ENCODE measurements at regions not wholly inside any gene's neighbourhood (a gene's known extent, or its start where the extent isn't known, plus 50 kb on each side); places are given as distances from the start of the nearest gene placed in this dataset.

DNA sequence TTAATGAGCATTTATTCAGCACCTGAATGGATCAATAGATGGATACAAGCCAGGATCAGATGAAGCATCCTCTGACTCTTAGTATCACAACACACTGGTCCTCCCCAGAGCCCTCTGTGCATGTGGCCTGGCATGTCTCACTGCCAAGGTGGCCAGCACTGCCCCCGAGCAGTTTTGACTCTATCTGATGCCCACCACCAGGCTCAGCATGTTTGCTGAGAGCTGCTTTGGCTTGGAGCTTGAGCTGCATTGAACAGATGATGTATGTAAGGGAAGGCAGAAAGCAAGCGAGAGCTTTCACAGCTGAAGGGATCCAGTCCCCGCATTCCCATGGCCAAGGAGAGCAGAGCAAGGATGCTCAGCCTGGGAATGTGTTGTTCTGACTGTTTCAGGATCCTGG is 320.3 kb downstream of the BUD13 start:
- no peak for DNase-seq (ENCODE audit: extremely low read depth, low read depth)
- TF ChIP-seq, protein P1, sequence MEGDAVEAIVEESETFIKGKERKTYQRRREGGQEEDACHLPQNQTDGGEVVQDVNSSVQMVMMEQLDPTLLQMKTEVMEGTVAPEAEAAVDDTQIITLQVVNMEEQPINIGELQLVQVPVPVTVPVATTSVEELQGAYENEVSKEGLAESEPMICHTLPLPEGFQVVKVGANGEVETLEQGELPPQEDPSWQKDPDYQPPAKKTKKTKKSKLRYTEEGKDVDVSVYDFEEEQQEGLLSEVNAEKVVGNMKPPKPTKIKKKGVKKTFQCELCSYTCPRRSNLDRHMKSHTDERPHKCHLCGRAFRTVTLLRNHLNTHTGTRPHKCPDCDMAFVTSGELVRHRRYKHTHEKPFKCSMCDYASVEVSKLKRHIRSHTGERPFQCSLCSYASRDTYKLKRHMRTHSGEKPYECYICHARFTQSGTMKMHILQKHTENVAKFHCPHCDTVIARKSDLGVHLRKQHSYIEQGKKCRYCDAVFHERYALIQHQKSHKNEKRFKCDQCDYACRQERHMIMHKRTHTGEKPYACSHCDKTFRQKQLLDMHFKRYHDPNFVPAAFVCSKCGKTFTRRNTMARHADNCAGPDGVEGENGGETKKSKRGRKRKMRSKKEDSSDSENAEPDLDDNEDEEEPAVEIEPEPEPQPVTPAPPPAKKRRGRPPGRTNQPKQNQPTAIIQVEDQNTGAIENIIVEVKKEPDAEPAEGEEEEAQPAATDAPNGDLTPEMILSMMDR (IDR thresholded peaks at IDR 0.05; ENCODE audit: low read depth, low read length, missing control alignments), result no peak
- no peak overlapping the region for H3K4me3 ChIP-seq (replicated peaks; ENCODE audit: low read depth, low read length)

DNA sequence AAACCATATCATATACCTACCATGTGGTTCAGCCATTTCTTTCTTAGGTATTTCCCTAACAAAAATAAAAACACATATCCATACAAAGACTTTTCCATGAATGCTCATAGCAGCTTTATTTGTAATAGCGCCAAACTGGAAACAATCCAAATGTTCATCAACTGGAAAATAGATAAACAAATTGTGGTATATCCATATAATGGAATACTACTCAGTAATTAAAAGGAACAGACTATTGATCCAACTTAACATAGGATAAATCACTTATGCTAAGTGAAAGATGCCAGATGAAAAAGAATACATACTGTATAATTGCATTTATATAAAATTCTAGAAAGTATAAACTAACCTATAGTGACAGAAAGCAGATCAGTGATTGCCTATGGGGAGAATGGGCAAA is 323.3 kb downstream of the BUD13 start:
- no peak for DNase-seq (ENCODE audit: extremely low read depth, low read depth)
- no peak overlapping the region for H3K4me3 ChIP-seq (replicated peaks; ENCODE audit: low read depth, low read length)
- TF ChIP-seq, protein P1 (IDR thresholded peaks at IDR 0.05; ENCODE audit: low read depth, low read length, missing control alignments), result no peak

DNA sequence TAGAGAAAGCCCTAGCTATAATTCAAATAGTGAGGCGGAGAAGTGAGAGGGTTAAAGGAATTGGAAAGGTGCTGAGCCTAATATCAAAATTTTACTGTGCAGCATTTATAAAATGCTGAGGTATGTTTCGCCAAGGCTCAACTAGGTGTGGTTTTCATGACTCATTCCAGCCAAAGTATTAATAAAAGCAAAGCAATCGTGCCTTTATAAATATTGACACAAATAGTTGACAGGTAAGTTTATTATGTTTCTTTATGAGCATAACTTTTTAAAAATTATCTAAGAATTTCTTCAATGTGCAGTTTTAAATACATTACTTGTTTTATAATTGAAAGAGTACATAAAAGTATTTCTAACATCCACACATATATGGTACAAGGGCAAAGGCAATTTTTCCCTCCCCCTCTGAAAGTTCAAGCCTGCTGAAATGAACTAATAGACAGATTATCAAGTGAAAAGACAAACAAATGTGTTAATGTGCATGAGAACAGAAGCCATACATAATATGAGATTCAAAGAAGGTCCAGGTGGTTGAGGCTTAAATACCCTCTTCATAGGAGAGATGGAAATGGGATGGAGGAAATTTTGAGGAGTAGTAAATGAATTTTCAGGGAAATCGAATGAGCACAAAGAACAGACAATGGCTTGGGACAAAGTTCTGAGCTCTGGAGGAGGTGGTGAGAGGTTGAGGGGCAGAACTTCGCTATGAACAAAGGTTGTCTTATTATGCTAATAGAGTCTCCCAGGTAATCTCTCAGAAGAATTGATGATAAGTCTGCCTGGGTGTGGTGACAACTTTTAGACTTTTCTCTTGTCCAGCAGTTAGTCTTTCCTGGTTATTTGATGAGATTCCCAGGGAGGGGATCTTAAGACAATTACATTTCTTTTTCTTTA is 326.5 kb downstream of the BUD13 start:
- TF ChIP-seq, protein P1 (IDR thresholded peaks at IDR 0.05; ENCODE audit: low read depth, low read length, missing control alignments), result no peak
- H3K4me3 ChIP-seq (replicated peaks; ENCODE audit: low read depth, low read length), result no peak overlapping the region

DNA sequence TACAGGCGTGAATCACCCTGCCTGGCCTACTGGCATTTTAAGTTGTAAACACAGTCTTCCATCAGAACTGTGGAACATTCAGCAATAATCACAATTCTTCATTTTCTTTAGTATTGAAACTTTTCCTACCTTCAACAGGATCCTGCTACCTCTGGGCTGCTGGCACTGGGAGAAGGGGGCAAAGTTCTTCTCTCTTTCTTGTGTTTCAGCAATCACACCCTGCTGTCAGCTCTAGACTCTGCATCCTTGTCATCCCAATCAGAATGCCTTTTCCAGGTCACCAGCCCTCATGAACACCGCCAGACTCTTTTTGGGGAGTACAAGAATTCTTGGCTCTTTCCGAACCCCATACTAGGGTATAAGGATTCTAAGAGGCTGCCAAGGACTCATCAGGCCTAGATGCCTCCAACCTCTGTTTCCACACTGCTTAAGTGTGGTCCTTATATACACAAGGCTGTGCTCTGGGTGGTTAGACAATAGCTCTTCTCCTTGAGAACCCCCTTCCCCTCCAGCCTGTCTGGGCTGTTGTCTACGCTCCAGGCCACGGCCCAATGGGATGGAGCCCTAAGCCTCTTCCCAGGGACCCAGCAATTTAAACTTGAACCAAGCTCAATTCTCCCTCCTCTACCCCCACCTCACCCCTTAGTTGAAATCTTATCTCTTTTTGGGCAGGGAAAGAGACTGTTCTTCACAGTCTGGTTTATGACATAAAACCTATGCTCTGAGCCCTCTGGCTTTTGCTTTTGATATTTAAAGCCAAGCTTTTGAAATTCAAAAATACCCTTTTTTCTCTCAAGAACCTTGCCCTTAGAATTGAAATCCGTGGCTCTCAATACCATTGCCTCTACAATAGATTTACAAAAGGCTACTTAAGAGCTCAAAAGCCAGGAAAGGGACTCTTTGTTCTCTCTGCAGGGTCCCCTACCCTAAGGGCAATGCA is 327.4 kb downstream of the BUD13 start:
- no peak for DNase-seq (ENCODE audit: extremely low read depth, low read depth)
- TF ChIP-seq, protein P1 (IDR thresholded peaks at IDR 0.05; ENCODE audit: low read depth, low read length, missing control alignments), result no peak
- no peak overlapping the region for H3K4me3 ChIP-seq (replicated peaks; ENCODE audit: low read depth, low read length)

More for the DNA sequence above, 326.5 kb downstream of the BUD13 start:
- DNase-seq (ENCODE audit: extremely low read depth, low read depth), result no peak

DNA sequence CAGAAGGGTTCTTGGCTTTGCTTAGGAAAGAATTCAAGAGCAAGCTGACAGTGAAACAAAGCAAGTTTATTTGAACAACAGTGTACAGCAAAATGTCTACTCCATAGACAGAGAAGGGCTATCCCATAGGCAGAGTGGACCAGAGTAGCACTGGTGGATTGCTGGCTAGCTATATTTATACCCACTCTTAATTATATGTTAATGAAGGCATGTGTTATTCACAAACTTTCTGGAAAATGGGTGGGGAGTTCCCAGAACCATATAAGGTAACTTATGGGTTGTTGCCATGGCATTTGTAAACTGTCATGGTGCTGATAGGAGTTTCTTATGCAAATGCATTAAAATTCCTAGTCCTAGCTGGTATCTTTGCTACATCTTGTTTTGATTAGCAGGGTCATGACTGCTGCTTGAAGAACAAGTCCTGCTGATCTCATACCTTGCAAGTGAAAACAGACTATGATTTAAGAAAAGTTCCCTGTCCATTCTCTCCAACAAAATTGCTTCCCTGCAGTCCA is 330.5 kb downstream of the BUD13 start:
- no peak overlapping the region for H3K4me3 ChIP-seq (replicated peaks; ENCODE audit: low read depth, low read length)
- DNase-seq (ENCODE audit: extremely low read depth, low read depth), result no peak
- TF ChIP-seq, protein P1 (IDR thresholded peaks at IDR 0.05; ENCODE audit: low read depth, low read length, missing control alignments), result no peak

DNA sequence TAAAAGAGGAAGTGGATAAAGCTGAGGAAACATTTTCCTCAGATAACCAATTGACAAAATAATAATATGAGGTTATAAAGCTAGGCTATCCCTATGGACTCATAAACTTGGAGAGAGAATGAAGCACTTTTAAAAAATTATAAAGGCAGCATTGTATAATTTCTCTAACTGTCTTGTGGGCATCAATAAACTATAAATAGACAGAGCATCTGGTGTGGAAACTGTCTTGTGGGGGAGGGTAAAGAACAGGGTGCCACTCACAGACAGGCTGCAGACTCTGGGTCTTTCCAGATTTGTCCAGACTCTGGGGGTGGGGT is 333.5 kb downstream of the BUD13 start:
- DNase-seq (ENCODE audit: extremely low read depth, low read depth), result no peak
- TF ChIP-seq, protein P1 (IDR thresholded peaks at IDR 0.05; ENCODE audit: low read depth, low read length, missing control alignments), result no peak

More for the DNA sequence above, 333.5 kb downstream of the BUD13 start:
- H3K4me3 ChIP-seq (replicated peaks; ENCODE audit: low read depth, low read length), result no peak overlapping the region
